T-cell (primary cell): ENCODE measurements at regions not wholly inside any gene's neighbourhood (a gene's known extent, or its start where the extent isn't known, plus 50 kb on each side); places are given as distances from the start of the nearest gene placed in this dataset.

Experiments used
- ATAC-seq, 4 experiments: fragments of 200-7000 bp in 3 of 4; fragments of 150-1000 bp in 1 of 4; cut with Tn5 transposase; replicated peaks in 1 of 4; 1 replicate in 3 of 4; 2 replicates in 1 of 4; pipeline ENCODE4 v1.10.0; 2021; ENCODE audit warnings: moderate library complexity in 3 of 4, mild to moderate bottlenecking in 2 of 4, moderate number of reproducible peaks in 1 of 4
- CTCF ChIA-PET, 2 donors: fragments of 300-600 bp; sonication (Branson Sonifier 250); formaldehyde crosslinking; loops; one replicate each; lab custom pipeline; 2022; ENCODE audit warnings: antibody characterized with exemption in 2 of 2; lab: Charles Lee
- POLR2A ChIA-PET, 2 donors: fragments of 300-600 bp; sonication (Branson Sonifier 250); formaldehyde crosslinking; loops; one replicate each; lab custom pipeline; 2022; ENCODE audit warnings: antibody characterized with exemption in 2 of 2; lab: Charles Lee
- DNase-seq, 35 experiments: peaks; one replicate each; pipeline versions ENCODE4 v3.0.0 to v3.0.0-alpha.2; 2013 to 2023
- H3K27ac ChIP-seq: one replicate; pipeline ENCODE4 v1.5.1; 2013; ENCODE audit warnings: low read length
- H3K27me3 ChIP-seq, 2 experiments: replicated peaks in 1 of 2; 1 replicate in 1 of 2; 2 replicates in 1 of 2; pipeline versions ENCODE4 v1.6.1 to v1.7.0; 2013; ENCODE audit warnings: low read length in 1 of 2, mixed read lengths in 1 of 2; ENCODE audit not compliant: control insufficient read depth in 2 of 2, insufficient read depth in 2 of 2; ENCODE audit errors: extremely low read depth in 1 of 2
- H3K36me3 ChIP-seq, 2 donors: 1 replicate in 1 of 2; 2 replicates in 1 of 2; pipeline versions ENCODE4 v1.6.1 to v1.7.0; 2013; ENCODE audit warnings: low read length in 1 of 2; ENCODE audit not compliant: control insufficient read depth in 2 of 2, insufficient read depth in 1 of 2; ENCODE audit errors: extremely low read depth in 1 of 2
- H3K4me1 ChIP-seq, 2 experiments: 1 replicate in 1 of 2; 2 replicates in 1 of 2; pipeline versions ENCODE4 v1.6.1 to v1.7.0; 2013; ENCODE audit warnings: low read length in 2 of 2, mixed read lengths in 1 of 2; ENCODE audit not compliant: insufficient read depth in 2 of 2, control insufficient read depth in 1 of 2; ENCODE audit errors: extremely low read depth in 1 of 2
- H3K4me3 ChIP-seq, 2 donors: 1 replicate in 1 of 2; 2 replicates in 1 of 2; pipeline versions ENCODE4 v1.5.1 to v1.7.0; 2013; ENCODE audit warnings: mild to moderate bottlenecking in 2 of 2, low read length in 1 of 2, moderate library complexity in 1 of 2; ENCODE audit not compliant: control insufficient read depth in 1 of 2; ENCODE audit errors: extremely low read depth in 1 of 2
- H3K9me3 ChIP-seq: 2 replicates; pipeline ENCODE4 v1.7.0; 2013
- H3K27ac Mint-ChIP-seq, 2 donors: one replicate each; pipeline ENCODE4 v1.8.0; 2020 to 2021; ENCODE audit warnings: mild to moderate bottlenecking in 2 of 2, mixed read lengths in 2 of 2
- H3K27me3 Mint-ChIP-seq, 2 donors: one replicate each; pipeline ENCODE4 v1.8.0; 2021 to 2022; ENCODE audit warnings: mixed read lengths in 2 of 2
- H3K36me3 Mint-ChIP-seq: one replicate; pipeline ENCODE4 v1.8.0; 2021; ENCODE audit warnings: mixed read lengths
- H3K4me1 Mint-ChIP-seq, 3 donors: one replicate each; pipeline ENCODE4 v1.8.0; 2020 to 2022; ENCODE audit warnings: mixed read lengths in 3 of 3, mild to moderate bottlenecking in 1 of 3
- H3K4me3 Mint-ChIP-seq, 3 donors: one replicate each; pipeline ENCODE4 v1.8.0; 2020 to 2022; ENCODE audit warnings: mild to moderate bottlenecking in 3 of 3, mixed read lengths in 3 of 3, moderate library complexity in 3 of 3
- H3K9me3 Mint-ChIP-seq, 3 donors: one replicate each; pipeline ENCODE4 v1.8.0; 2020 to 2022; ENCODE audit warnings: mixed read lengths in 3 of 3
- WGBS: methylation state at CpG from one replicate; pipeline ENCODE4 v1.1.5; 2013; ENCODE audit warnings: missing lambda C conversion rate; ENCODE audit not compliant: insufficient coverage; 5-methylcytosine and 5-hydroxymethylcytosine counted together

GRCh38 chr13:40385858-40386180 lies 280.6 kb downstream of the FOXO1 start:
- Histone ChIP-seq H3K4me1 (peaks cover 17 to 38% of the 10 kb centered on the region in 2 experiments), H3K4me3 (no peak overlapping the region), H3K36me3 (no peaks in the 10 kb centered on the region), H3K27me3 (no peaks in the 10 kb centered on the region), H3K9me3 (no peaks in the 10 kb centered on the region), H3K27ac (no peak overlapping the region)
- DNase-seq (no peak), ATAC-seq (no peak)
- WGBS = 100% methylated on average over 1 of the region's 4 CpGs
- no peaks in the 10 kb centered on the region for H3K36me3 Mint-ChIP-seq
- no peaks in the 10 kb centered on the region for H3K27me3 Mint-ChIP-seq
- POLR2A ChIA-PET = interaction anchor here in 1 of 2 donors (0.5 kb wide), 1 partner anchor 279 kb away, joined by 11 read pairs; no protein-coding TSS in a partner anchor
- H3K4me1 Mint-ChIP-seq = peaks cover 58 to 69% (median 59%) of the 10 kb centered on the region in 3 donors
- no peak overlapping the region for H3K4me3 Mint-ChIP-seq
- H3K27ac Mint-ChIP-seq = peak overlapping the region; percentile 68 to 70
- H3K9me3 Mint-ChIP-seq = no peaks in the 10 kb centered on the region
- CTCF ChIA-PET = interaction anchor here in 1 of 2 donors (1.3 kb wide), 1 partner anchor 283 kb away, joined by 3 read pairs; no protein-coding TSS in a partner anchor

DNA sequence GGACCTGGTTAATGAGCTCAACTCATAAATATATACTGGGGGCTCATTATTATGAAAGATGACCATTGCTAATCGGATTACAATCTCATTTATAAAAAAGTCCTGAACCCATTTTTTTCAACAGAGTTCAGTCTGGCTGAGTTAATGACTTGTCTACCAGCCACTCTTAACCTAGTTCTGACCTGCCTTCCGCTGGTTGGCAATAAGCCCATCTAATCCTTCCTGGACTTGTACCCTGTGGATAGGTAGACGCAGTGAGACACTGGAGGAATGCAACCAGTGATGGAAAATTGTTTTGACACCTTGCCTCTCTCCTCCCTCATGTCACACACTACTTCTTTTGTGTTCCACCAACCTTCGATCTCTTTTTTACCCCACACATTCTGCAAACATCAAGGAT lies 279.9 kb downstream of the FOXO1 start:
- no peak overlapping the region for H3K27ac ChIP-seq
- Mint-ChIP-seq H3K9me3 (no peaks in the 10 kb centered on the region), H3K4me1 (peaks cover 60 to 72% (median 62%) of the 10 kb centered on the region in 3 donors), H3K4me3 (no peak overlapping the region), H3K27ac (peak overlapping the region; percentile 21 to 40), H3K36me3 (no peaks in the 10 kb centered on the region), H3K27me3 (no peaks in the 10 kb centered on the region)
- ATAC-seq (no peak), DNase-seq (no peak)
- ChIA-PET POLR2A (interaction anchor here (0.5 to 0.8 kb wide), 5 partner anchors 9 to 402 kb away, joined by 3 to 6 read pairs (median 3); no protein-coding TSS in a partner anchor), CTCF (interaction anchor here (0.6 to 1.3 kb wide), 2 partner anchors 102 to 282 kb away, joined by 3 to 5 read pairs; no protein-coding TSS in a partner anchor)
- H3K4me3 ChIP-seq = no peak overlapping the region
- 93% methylated on average over 2 of the region's 4 CpGs for WGBS
- H3K36me3 ChIP-seq = no peaks in the 10 kb centered on the region
- H3K9me3 ChIP-seq = no peaks in the 10 kb centered on the region
- H3K4me1 ChIP-seq = peaks cover 17 to 38% of the 10 kb centered on the region in 2 experiments
- H3K27me3 ChIP-seq = no peaks in the 10 kb centered on the region

- H3K4me3 ChIP-seq = no peak overlapping the region
- ATAC-seq (no peak), DNase-seq (no peak)
- WGBS = 89% methylated on average over 6 of the region's 6 CpGs
- H3K9me3 Mint-ChIP-seq = no peaks in the 10 kb centered on the region
- no peaks in the 10 kb centered on the region for H3K9me3 ChIP-seq
- H3K4me1 ChIP-seq = peaks cover 17 to 38% of the 10 kb centered on the region in 2 experiments
- ChIA-PET CTCF (interaction anchor here in 1 of 2 donors (0.8 kb wide), 1 partner anchor 281 kb away, joined by 3 read pairs; no protein-coding TSS in a partner anchor), POLR2A (interaction anchor here (0.6 to 0.7 kb wide), 2 partner anchors 50 to 238 kb away, joined by 3 to 11 read pairs; no protein-coding TSS in a partner anchor)
- peak overlapping the region; percentile 50 to 78 (median 58) for H3K4me3 Mint-ChIP-seq
- peaks cover 60 to 72% (median 64%) of the 10 kb centered on the region in 3 donors for H3K4me1 Mint-ChIP-seq
- peak overlapping the region; percentile 98 for H3K27ac ChIP-seq
- no peaks in the 10 kb centered on the region for H3K36me3 ChIP-seq
- no peaks in the 10 kb centered on the region for H3K27me3 ChIP-seq
- H3K27me3 Mint-ChIP-seq = no peaks in the 10 kb centered on the region
- peak overlapping the region; percentile 90 to 91 for H3K27ac Mint-ChIP-seq
- H3K36me3 Mint-ChIP-seq = no peaks in the 10 kb centered on the region
Measured at GRCh38 chr13:40387775-40388174, 278.7 kb downstream of the FOXO1 start.

- CTCF ChIA-PET = interaction anchor here in 1 of 2 donors (0.8 kb wide), 2 partner anchors 46 to 280 kb away, joined by 3 read pairs; no protein-coding TSS in a partner anchor
- H3K4me3 Mint-ChIP-seq = peak overlapping the region; percentile 78 to 84 (median 82)
- H3K36me3 Mint-ChIP-seq = no peaks in the 10 kb centered on the region
- no peaks in the 10 kb centered on the region for H3K27me3 Mint-ChIP-seq
- 0% methylated on average over 11 of the region's 11 CpGs for WGBS
- Histone ChIP-seq H3K27me3 (no peaks in the 10 kb centered on the region), H3K9me3 (no peaks in the 10 kb centered on the region), H3K4me1 (peaks cover 17 to 32% of the 10 kb centered on the region in 2 experiments), H3K27ac (peak overlapping the region; percentile 98), H3K4me3 (peak overlapping the region; percentile 54 to 55), H3K36me3 (no peaks in the 10 kb centered on the region)
- peak; percentile 92 to 97 (median 96) for ATAC-seq
- H3K4me1 Mint-ChIP-seq = peaks cover 58 to 69% (median 66%) of the 10 kb centered on the region in 3 donors
- POLR2A ChIA-PET = no interaction called here
- H3K9me3 Mint-ChIP-seq = no peaks in the 10 kb centered on the region
- H3K27ac Mint-ChIP-seq = peak overlapping the region; percentile 95
- peak; percentile 61 to 91 (median 84) for DNase-seq
Measured at GRCh38 chr13:40388617-40389016, 277.8 kb downstream of the FOXO1 start.

GRCh38 chr13:40389081-40389641 lies 277.3 kb downstream of the FOXO1 start:
- Mint-ChIP-seq H3K9me3 (no peaks in the 10 kb centered on the region), H3K4me1 (peaks cover 55 to 63% (median 61%) of the 10 kb centered on the region in 3 donors), H3K4me3 (peak overlapping the region; percentile 78 to 84 (median 82)), H3K27me3 (no peaks in the 10 kb centered on the region), H3K36me3 (no peaks in the 10 kb centered on the region), H3K27ac (peak overlapping the region; percentile 95)
- Histone ChIP-seq H3K36me3 (no peaks in the 10 kb centered on the region), H3K27ac (peak overlapping the region; percentile 98), H3K4me1 (peaks cover 17 to 35% of the 10 kb centered on the region in 2 experiments), H3K4me3 (peak overlapping the region; percentile 54 to 55), H3K9me3 (no peaks in the 10 kb centered on the region), H3K27me3 (no peaks in the 10 kb centered on the region)
- ATAC-seq (peak; percentile 61 to 80 (median 71)), DNase-seq (peak in 34 of 35 experiments; percentile 20 to 76 (median 44))
- POLR2A ChIA-PET = no interaction called here
- WGBS = 3% methylated on average over 8 of the region's 10 CpGs
- CTCF ChIA-PET = interaction anchor here in 1 of 2 donors (0.6 to 0.8 kb wide), 2 partner anchors 45 to 280 kb away, joined by 3 read pairs; no protein-coding TSS in a partner anchor

DNA sequence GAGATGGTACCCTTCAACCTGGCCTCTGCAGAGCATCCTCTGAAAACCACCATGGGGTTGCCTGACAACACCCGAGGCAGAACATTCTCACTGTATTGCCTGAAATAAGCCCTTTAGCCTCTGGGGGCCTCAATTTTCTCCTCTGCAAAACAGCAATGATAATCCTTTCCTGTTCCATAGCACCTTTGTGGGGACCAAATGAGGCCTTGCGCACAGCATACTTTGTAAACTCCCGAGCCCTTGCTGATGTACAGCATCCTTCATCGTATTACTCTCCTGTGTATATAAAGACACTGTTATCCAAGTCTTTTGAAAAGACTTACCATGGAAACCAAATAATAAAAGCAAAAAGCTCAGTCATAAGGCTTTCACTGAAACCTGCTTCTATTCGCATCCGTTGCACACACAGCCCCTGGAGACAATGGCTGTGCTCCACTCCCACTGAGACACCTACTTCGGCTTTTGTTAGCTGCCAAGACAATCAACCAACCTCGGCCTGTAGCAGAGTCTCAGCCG lies 276.0 kb downstream of the FOXO1 start:
- DNase-seq (no peak), ATAC-seq (no peak)
- Histone ChIP-seq H3K9me3 (no peaks in the 10 kb centered on the region), H3K36me3 (no peaks in the 10 kb centered on the region), H3K4me1 (peaks cover 17 to 38% of the 10 kb centered on the region in 2 experiments), H3K27ac (no peak overlapping the region), H3K4me3 (no peak overlapping the region), H3K27me3 (no peaks in the 10 kb centered on the region)
- Mint-ChIP-seq H3K27me3 (no peaks in the 10 kb centered on the region), H3K36me3 (no peaks in the 10 kb centered on the region), H3K9me3 (no peaks in the 10 kb centered on the region), H3K4me1 (peaks cover 49 to 53% (median 50%) of the 10 kb centered on the region in 3 donors), H3K27ac (peak overlapping the region; percentile 34 to 72), H3K4me3 (peak overlapping the region; percentile 18 to 58 (median 26))
- WGBS = 94% methylated on average over 8 of the region's 9 CpGs
- ChIA-PET POLR2A (interaction anchor here in 1 of 2 donors (0.6 kb wide), 1 partner anchor 73 kb away, joined by 6 read pairs; no protein-coding TSS in a partner anchor), CTCF (no interaction called here)
